ENCODE measurements at regions not wholly inside any gene's neighbourhood (a gene's known extent, or its start where the extent isn't known, plus 50 kb on each side); places are given as distances from the start of the nearest gene placed in this dataset.
"Not testable (repeated sequence)": the region's sequence is repeated elsewhere in the genome, so short reads cannot be mapped to it uniquely, and the experiment has no call there.

GRCh38 chr16:88184566-88185355 is 198.0 kb upstream of the ZNF469 start:
- not testable (repeated sequence) for DNase-seq (ENCODE audit: low read depth in 2 of 3, low spot score in 2 of 3)

- not testable (repeated sequence) for DNase-seq (ENCODE audit: low read depth in 2 of 3, low spot score in 2 of 3)
Observed at GRCh38 chr16:88185406-88185805, 197.4 kb upstream of the ZNF469 start.

GRCh38 chr16:88185976-88186888 is 196.5 kb upstream of the ZNF469 start:
- peak in 1 of 3 donors; percentile 11 for DNase-seq (ENCODE audit: low read depth in 2 of 3, low spot score in 2 of 3)

- DNase-seq (ENCODE audit: low read depth in 2 of 3, low spot score in 2 of 3) = not testable (repeated sequence)
Observed at GRCh38 chr16:88186889-88187870, 195.6 kb upstream of the ZNF469 start.

GRCh38 chr16:88188171-88188895 is 194.4 kb upstream of the ZNF469 start:
- not testable (repeated sequence) for DNase-seq (ENCODE audit: low read depth in 2 of 3, low spot score in 2 of 3)

- DNase-seq (ENCODE audit: low read depth in 2 of 3, low spot score in 2 of 3) = not testable (repeated sequence)
Observed at GRCh38 chr16:88190592-88191095, 192.1 kb upstream of the ZNF469 start.

GRCh38 chr16:88191168-88191567 is 191.6 kb upstream of the ZNF469 start:
- not testable (repeated sequence) for DNase-seq (ENCODE audit: low read depth in 2 of 3, low spot score in 2 of 3)

GRCh38 chr16:88192601-88193000 is 190.2 kb upstream of the ZNF469 start:
- DNase-seq (ENCODE audit: low read depth in 2 of 3, low spot score in 2 of 3) = no peak

GRCh38 chr16:88193706-88194396 is 188.9 kb upstream of the ZNF469 start:
- DNase-seq (ENCODE audit: low read depth in 2 of 3, low spot score in 2 of 3) = peak in 2 of 3 donors; percentile 45 to 66

GRCh38 chr16:88194397-88195268 is 188.1 kb upstream of the ZNF469 start:
- DNase-seq (ENCODE audit: low read depth in 2 of 3, low spot score in 2 of 3) = no peak

- peak in 1 of 3 donors; percentile 44 for DNase-seq (ENCODE audit: low read depth in 2 of 3, low spot score in 2 of 3)
Observed at GRCh38 chr16:88195269-88195705, 187.5 kb upstream of the ZNF469 start.

GRCh38 chr16:88195911-88196465 is 186.8 kb upstream of the ZNF469 start:
- DNase-seq (ENCODE audit: low read depth in 2 of 3, low spot score in 2 of 3) = no peak

GRCh38 chr16:88196471-88197400 is 186.0 kb upstream of the ZNF469 start:
- DNase-seq (ENCODE audit: low read depth in 2 of 3, low spot score in 2 of 3) = no peak

GRCh38 chr16:88197481-88198456 is 185.0 kb upstream of the ZNF469 start:
- no peak for DNase-seq (ENCODE audit: low read depth in 2 of 3, low spot score in 2 of 3)

Data from hematopoietic multipotent progenitor cell (in vitro differentiated cells).